Activated T-helper 1 cell treated with anti-CD3 and anti-CD28 coated beads, Interleukin-12 subunit alpha, Interleukin-12 subunit beta, Interleukin-2, Interleukin-4 antibody, amounts not matched to agents 30 ng/mL and 10 ng/mL and 1 ng/mL, durations not matched to agents 14 hours and 24 hours and 36 hours (primary cell): ENCODE measurements at regions not wholly inside any gene's neighbourhood (a gene's known extent, or its start where the extent isn't known, plus 50 kb on each side); places are given as distances from the start of the nearest gene placed in this dataset.

Source experiments
- DNase-seq: peaks from one replicate; pipeline ENCODE4 v3.0.0; 2021; ENCODE audit warnings: low spot score
- H3K27ac Mint-ChIP-seq: one replicate; pipeline ENCODE4 v1.8.0; 2021; ENCODE audit warnings: mild to moderate bottlenecking, mixed read lengths
- H3K27me3 Mint-ChIP-seq: one replicate; pipeline ENCODE4 v1.8.0; 2022; ENCODE audit warnings: mild to moderate bottlenecking, moderate library complexity, mixed read lengths; ENCODE audit not compliant: insufficient read depth
- H3K36me3 Mint-ChIP-seq: one replicate; pipeline ENCODE4 v1.8.0; 2021; ENCODE audit warnings: low read depth, mixed read lengths
- H3K4me1 Mint-ChIP-seq: one replicate; pipeline ENCODE4 v1.8.0; 2021; ENCODE audit warnings: low read depth, mixed read lengths
- H3K4me3 Mint-ChIP-seq: one replicate; pipeline ENCODE4 v1.8.0; 2021; ENCODE audit warnings: mild to moderate bottlenecking, moderate library complexity, mixed read lengths
- H3K9me3 Mint-ChIP-seq: one replicate; pipeline ENCODE4 v1.8.0; 2021; ENCODE audit warnings: mixed read lengths
- intact Hi-C: fragments of 100-400 bp; cut with micrococcal nuclease; formaldehyde crosslinking; loops from one replicate; pipeline ENCODE4 v1.15.1; 2024

- Mint-ChIP-seq H3K4me3 (no peak overlapping the region), H3K4me1 (peaks cover 10% of the 10 kb centered on the region), H3K27me3 (peaks cover 6% of the 10 kb centered on the region), H3K9me3 (no peaks in the 10 kb centered on the region), H3K36me3 (peaks cover 2% of the 10 kb centered on the region), H3K27ac (no peak overlapping the region)
- intact Hi-C loops: no loop called here
- no peak for DNase-seq
Observed at GRCh38 chr5:44868541-44868940, 59.8 kb downstream of the MRPS30 start.

- Mint-ChIP-seq H3K36me3 (peaks cover 2% of the 10 kb centered on the region), H3K4me1 (peaks cover 14% of the 10 kb centered on the region), H3K27me3 (peaks cover 2% of the 10 kb centered on the region), H3K4me3 (no peak overlapping the region), H3K27ac (no peak overlapping the region), H3K9me3 (peaks cover 3% of the 10 kb centered on the region)
- intact Hi-C loops: no loop called here
- DNase-seq: no peak
Observed at GRCh38 chr5:44869928-44870327, 61.2 kb downstream of the MRPS30 start.

- Mint-ChIP-seq H3K4me3 (no peak overlapping the region), H3K4me1 (peaks cover 19% of the 10 kb centered on the region), H3K27me3 (peaks cover 2% of the 10 kb centered on the region), H3K27ac (no peak overlapping the region), H3K9me3 (peaks cover 3% of the 10 kb centered on the region), H3K36me3 (peaks cover 2% of the 10 kb centered on the region)
- no peak for DNase-seq
- intact Hi-C loops: no loop called here
Observed at GRCh38 chr5:44870430-44870829, 61.7 kb downstream of the MRPS30 start.

- Mint-ChIP-seq H3K4me1 (peaks cover 29% of the 10 kb centered on the region), H3K36me3 (peaks cover 3% of the 10 kb centered on the region), H3K27me3 (peaks cover 2% of the 10 kb centered on the region), H3K4me3 (no peak overlapping the region), H3K9me3 (peaks cover 12% of the 10 kb centered on the region), H3K27ac (no peak overlapping the region)
- intact Hi-C loops: no loop called here
- DNase-seq: no peak
Observed at GRCh38 chr5:44871401-44871800, 62.7 kb downstream of the MRPS30 start.

- H3K9me3 Mint-ChIP-seq: peaks cover 12% of the 10 kb centered on the region
- intact Hi-C loops: loop anchor here (1.0 to 5.0 kb wide), 4 partner anchors 10 to 76 kb away; partner anchors contain the start of gene MRPS30
- no peaks in the 10 kb centered on the region for H3K27me3 Mint-ChIP-seq
- peak overlapping the region; percentile 90 for H3K27ac Mint-ChIP-seq
- peaks cover 11% of the 10 kb centered on the region for H3K36me3 Mint-ChIP-seq
- peak overlapping the region; percentile 59 for H3K4me3 Mint-ChIP-seq
- peaks cover 27% of the 10 kb centered on the region for H3K4me1 Mint-ChIP-seq
- DNase-seq: peak; percentile 30
Observed at GRCh38 chr5:44875661-44876605, 67.2 kb downstream of the MRPS30 start.

- H3K9me3 Mint-ChIP-seq: peaks cover 11% of the 10 kb centered on the region
- no peak overlapping the region for H3K27ac Mint-ChIP-seq
- peaks cover 18% of the 10 kb centered on the region for H3K4me1 Mint-ChIP-seq
- DNase-seq: no peak
- intact Hi-C loops: no loop called here
- H3K36me3 Mint-ChIP-seq: peaks cover 7% of the 10 kb centered on the region
- H3K27me3 Mint-ChIP-seq: no peaks in the 10 kb centered on the region
- H3K4me3 Mint-ChIP-seq: no peak overlapping the region
Observed at GRCh38 chr5:44881266-44881665, 72.5 kb downstream of the MRPS30 start.

- no peak overlapping the region for H3K4me3 Mint-ChIP-seq
- intact Hi-C loops: no loop called here
- peaks cover 12% of the 10 kb centered on the region for H3K4me1 Mint-ChIP-seq
Observed at GRCh38 chr5:44884036-44884435, 75.3 kb downstream of the MRPS30 start.

GRCh38 chr5:44885903-44886302, 77.2 kb downstream of the MRPS30 start:
- intact Hi-C loops: loop anchor here (1.0 kb wide), 1 partner anchor 11 kb away; no protein-coding TSS in a partner anchor
- no peaks in the 10 kb centered on the region for H3K36me3 Mint-ChIP-seq
- H3K9me3 Mint-ChIP-seq: peaks cover 10% of the 10 kb centered on the region

More at GRCh38 chr5:44884036-44884435, 75.3 kb downstream of the MRPS30 start:
- no peaks in the 10 kb centered on the region for H3K27me3 Mint-ChIP-seq
- peaks cover 10% of the 10 kb centered on the region for H3K9me3 Mint-ChIP-seq
- H3K36me3 Mint-ChIP-seq: no peaks in the 10 kb centered on the region
- no peak overlapping the region for H3K27ac Mint-ChIP-seq
- no peak for DNase-seq

GRCh38 chr5:44887722-44888121, 79.0 kb downstream of the MRPS30 start:
- H3K27ac Mint-ChIP-seq: no peak overlapping the region
- DNase-seq: no peak
- peaks cover 5% of the 10 kb centered on the region for H3K4me1 Mint-ChIP-seq
- no peaks in the 10 kb centered on the region for H3K36me3 Mint-ChIP-seq
- H3K27me3 Mint-ChIP-seq: no peaks in the 10 kb centered on the region
- intact Hi-C loops: no loop called here
- peaks cover 6% of the 10 kb centered on the region for H3K9me3 Mint-ChIP-seq
- no peak overlapping the region for H3K4me3 Mint-ChIP-seq

More at GRCh38 chr5:44885903-44886302, 77.2 kb downstream of the MRPS30 start:
- no peak for DNase-seq
- Mint-ChIP-seq H3K27me3 (no peaks in the 10 kb centered on the region), H3K4me3 (no peak overlapping the region), H3K4me1 (peaks cover 10% of the 10 kb centered on the region), H3K27ac (no peak overlapping the region)

- intact Hi-C loops: no loop called here
- peaks cover 5% of the 10 kb centered on the region for H3K4me1 Mint-ChIP-seq
- peaks cover 2% of the 10 kb centered on the region for H3K27me3 Mint-ChIP-seq
Observed at GRCh38 chr5:44888435-44888834, 79.7 kb downstream of the MRPS30 start.

GRCh38 chr5:44891116-44891515, 82.4 kb downstream of the MRPS30 start:
- no peak for DNase-seq
- Mint-ChIP-seq H3K4me1 (peaks cover 2% of the 10 kb centered on the region), H3K9me3 (peaks cover 4% of the 10 kb centered on the region), H3K27me3 (peaks cover 2% of the 10 kb centered on the region), H3K36me3 (no peaks in the 10 kb centered on the region), H3K27ac (no peak overlapping the region), H3K4me3 (no peak overlapping the region)
- intact Hi-C loops: no loop called here

More at GRCh38 chr5:44888435-44888834, 79.7 kb downstream of the MRPS30 start:
- DNase-seq: no peak
- no peak overlapping the region for H3K4me3 Mint-ChIP-seq
- no peak overlapping the region for H3K27ac Mint-ChIP-seq
- H3K9me3 Mint-ChIP-seq: peaks cover 4% of the 10 kb centered on the region
- H3K36me3 Mint-ChIP-seq: no peaks in the 10 kb centered on the region

- H3K27ac Mint-ChIP-seq: no peak overlapping the region
- intact Hi-C loops: no loop called here
Observed at GRCh38 chr5:44900273-44900954, 91.7 kb downstream of the MRPS30 start.

GRCh38 chr5:44907396-44907795, 98.6 kb downstream of the MRPS30 start:
- Mint-ChIP-seq H3K27me3 (no peaks in the 10 kb centered on the region), H3K9me3 (no peaks in the 10 kb centered on the region), H3K4me1 (no peaks in the 10 kb centered on the region), H3K27ac (no peak overlapping the region), H3K36me3 (no peaks in the 10 kb centered on the region), H3K4me3 (no peak overlapping the region)
- no peak for DNase-seq
- intact Hi-C loops: no loop called here

More at GRCh38 chr5:44900273-44900954, 91.7 kb downstream of the MRPS30 start:
- DNase-seq: no peak
- Mint-ChIP-seq H3K27me3 (peaks cover 1% of the 10 kb centered on the region), H3K4me3 (no peak overlapping the region), H3K4me1 (no peaks in the 10 kb centered on the region), H3K36me3 (no peaks in the 10 kb centered on the region), H3K9me3 (no peaks in the 10 kb centered on the region)
